Fibroblast of gingiva (primary cell): ENCODE measurements at regions not wholly inside any gene's neighbourhood (a gene's known extent, or its start where the extent isn't known, plus 50 kb on each side); places are given as distances from the start of the nearest gene placed in this dataset.

Source experiments
- DNase-seq: peaks from one replicate; pipeline ENCODE4 v3.0.0-alpha.2; 2011; ENCODE audit warnings: low read depth

DNA sequence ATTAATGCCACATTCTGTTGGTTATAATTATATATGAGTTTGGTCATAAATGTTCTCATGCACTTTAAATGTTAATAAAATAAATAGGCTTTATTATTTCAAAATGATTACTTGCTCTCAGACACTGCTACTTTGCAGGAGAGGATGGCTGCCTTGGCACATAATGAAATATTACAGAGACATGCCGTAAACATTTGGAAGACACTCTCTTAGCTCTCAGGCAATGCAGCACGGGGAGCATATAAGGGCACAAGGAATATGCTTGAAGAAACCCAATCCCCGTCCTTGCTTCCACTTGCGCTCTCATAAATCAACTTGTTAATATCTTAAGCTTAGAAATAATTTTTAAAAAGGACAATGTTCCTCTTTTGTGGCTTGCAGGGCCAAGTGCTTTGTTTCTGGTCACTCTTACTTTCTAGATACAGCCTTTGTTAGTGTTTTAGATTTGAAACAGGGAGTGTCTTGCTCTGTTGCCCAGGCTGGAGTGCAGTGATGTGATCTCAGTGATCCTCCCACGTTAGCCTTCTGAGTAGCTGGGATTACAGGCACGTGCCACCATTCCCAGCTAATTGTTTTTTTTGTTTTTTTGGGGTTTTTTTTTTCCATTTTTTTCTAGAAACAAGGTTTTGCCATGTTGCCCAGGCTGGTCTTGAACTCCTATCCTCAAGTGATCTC, 445.0 kb downstream of the SPRY1 start:
- peak; percentile 62 for DNase-seq

DNA sequence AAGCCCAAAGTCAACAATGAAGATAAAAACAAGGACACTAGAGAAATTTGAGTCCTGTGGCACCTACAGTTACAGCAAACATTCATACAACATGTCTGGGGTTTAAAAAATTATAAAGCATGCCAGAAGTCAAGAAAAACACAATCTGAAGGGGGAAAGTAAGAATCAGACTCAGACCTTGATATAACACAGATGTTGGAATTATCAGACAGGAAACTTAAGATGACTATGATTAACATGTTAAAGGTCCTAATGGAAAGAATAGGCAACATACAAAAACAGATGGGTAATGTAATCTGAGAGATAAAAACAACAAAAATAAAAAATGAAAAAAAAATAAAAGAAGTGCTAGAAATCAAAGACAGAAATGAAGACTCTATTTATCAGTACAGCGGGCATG, 446.5 kb downstream of the SPRY1 start:
- peak; percentile 68 for DNase-seq

DNA sequence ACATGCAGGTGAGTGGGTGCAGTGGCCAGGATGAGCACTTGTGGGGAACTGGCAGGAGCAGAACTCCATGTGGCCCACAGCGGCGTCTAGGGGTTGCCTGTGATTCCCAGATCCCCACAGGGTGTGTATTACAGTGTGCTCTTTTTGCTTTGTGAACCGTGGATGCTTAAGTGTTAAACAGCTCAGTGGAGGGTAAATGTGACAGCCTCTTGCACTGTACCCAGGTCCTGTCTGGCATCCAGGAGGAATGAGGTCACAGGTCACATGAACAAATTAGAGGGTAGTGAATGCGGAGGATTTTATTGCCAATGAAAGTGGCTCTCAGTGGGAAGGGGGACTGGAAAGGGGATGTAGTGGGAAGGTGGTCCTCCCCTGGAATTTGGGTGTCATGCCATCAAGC, 447.8 kb downstream of the SPRY1 start:
- no peak for DNase-seq

DNA sequence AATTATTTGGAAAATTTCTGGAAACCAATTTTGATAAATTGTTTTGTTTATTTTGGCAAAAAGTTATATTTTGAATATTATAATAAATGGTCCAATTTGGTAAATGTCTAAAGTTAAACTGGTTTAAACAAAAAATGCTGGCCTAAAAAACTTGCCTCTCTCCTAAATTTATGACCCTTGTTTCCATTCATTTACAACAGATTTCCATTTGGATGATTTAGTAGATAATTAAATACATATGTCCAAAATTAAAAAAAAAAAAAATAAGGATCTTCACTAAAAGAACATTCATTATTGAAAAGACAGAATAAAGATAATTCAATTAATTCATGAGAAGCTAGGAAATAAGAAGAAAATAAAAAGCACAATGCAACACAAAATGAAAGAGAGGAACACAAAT, 449.5 kb downstream of the SPRY1 start:
- no peak for DNase-seq

DNA sequence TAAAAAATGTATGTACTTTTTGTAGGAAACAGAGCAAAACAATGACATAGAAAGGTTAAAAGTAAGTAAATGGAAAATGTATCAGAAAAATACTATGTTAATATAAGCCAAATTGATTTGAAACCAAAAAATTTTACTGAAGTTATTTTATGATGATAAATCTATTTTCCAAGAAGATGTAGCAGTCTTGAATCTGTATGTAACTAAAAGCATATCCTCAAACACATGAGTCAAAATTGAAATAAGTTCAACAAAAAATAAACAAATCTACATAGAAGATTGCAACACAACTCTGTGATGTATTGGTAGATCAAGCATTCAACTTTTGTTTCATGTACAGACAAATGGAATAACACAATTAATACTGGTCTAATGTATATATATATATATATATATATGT, 450.0 kb downstream of the SPRY1 start:
- peak; percentile 25 for DNase-seq

DNA sequence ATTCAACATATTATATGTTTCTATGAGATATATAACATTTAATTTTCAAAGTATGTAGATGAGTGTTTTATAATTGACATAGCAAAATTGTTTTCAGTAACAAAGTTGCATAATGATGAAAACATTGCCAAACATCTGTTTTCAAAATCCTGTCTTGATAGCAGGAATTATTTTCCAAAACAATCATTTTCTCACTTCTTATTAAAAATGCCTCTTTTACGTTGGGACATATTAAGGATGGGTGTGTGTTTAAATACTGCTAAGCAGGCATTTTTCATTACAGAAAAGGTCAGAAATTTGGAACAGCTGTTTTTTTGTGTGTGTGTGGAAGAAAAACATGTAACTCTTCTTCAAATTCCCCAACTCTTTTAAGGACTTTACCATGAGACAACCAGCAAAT, 452.0 kb downstream of the SPRY1 start:
- peak; percentile 59 for DNase-seq

DNA sequence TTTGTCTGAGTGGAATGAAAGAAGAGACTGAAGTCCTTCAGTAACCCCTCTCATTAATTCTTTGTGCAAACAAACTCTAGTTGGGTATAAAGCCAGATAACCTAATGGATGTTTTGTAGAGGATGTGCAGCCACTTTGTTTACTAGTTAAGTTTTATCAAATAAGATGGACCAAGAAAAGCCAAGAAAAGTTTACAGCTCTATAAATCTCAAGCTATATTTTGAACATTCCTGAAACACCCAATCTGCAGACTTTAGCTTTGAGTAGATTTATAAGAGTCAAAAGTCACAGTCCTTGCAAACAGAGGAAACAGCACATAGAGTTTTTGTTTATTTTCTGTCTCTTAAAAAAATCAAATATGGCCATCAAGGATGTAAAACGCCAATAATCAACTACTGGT, 452.9 kb downstream of the SPRY1 start:
- DNase-seq, result no peak

DNA sequence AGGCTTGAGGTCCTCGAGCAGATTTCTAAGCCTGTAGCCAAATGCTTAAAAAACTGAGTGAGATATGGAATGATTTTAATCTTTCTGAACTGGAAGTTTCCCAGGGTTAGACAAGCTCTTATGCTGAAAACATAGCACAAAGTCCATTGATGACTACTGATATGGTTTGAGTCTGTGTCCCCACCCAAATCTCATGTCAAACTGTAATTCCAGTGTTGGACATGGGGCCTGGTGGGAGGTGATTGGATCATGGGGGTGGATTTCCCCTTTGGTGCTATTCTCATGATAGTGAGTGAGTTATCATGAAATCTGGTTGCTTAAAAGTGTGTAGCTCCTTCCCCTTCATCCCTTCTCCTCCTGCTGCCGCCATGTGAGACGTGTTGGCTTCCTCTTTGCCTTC, 454.9 kb downstream of the SPRY1 start:
- no peak for DNase-seq

DNA sequence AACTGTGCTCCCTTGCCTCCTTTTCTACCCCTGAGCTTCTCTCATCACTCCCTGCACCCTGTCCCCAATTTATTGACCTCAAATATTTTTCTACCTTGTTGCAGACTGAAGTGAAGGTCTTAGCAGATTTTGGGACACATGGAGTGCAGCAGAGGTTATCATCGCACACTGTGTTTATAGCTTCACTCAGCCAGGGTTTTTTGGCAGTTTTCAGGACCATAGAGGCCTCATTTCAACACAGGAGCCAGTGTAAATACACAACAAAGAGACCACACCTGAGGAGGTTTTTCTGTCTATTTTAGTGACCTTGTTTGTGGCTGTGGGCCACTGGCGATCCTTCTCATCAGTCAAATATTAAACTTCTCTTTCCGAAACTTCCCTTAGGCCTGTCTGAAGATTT, 457.1 kb downstream of the SPRY1 start:
- DNase-seq, result no peak

DNA sequence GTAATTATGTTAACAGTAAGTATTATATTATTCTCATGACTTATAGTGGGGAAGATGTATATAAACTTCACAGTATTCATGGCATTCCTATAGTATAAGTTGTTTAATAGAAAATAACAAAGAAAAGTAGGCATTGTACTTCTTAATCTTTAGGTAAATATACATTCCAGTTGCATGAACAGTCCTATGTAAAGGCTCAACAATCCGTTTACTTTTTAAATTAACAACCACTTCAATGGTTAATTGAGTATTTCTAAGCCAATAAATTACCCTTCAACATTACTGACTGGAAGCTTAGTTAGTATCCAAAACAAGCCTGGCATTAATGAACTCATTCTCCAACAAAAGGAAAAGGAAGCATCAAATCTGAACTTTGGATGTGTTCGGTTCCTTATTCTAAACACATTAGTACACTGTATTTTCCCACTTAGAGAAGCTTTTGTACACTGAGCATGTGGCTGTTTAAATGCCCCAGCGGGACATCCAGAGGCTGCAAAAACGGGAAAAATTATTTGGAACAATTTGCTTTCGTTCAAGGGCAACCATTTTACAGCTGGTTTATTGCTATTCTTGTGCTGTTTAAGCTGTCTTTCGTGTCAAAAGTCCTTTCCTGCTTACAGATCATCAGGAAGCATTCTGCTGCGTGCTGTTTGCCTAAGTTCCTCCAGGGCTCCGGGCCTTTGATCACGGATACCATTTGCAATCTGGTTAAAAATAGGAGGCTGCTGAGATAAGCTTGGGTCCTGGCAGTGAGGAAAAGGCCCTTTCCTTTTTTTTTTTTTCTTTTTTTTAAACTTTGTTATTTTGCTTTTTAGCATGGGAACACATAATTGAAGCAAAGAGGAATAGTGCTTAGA, 460.3 kb downstream of the SPRY1 start:
- DNase-seq, result peak; percentile 32

DNA sequence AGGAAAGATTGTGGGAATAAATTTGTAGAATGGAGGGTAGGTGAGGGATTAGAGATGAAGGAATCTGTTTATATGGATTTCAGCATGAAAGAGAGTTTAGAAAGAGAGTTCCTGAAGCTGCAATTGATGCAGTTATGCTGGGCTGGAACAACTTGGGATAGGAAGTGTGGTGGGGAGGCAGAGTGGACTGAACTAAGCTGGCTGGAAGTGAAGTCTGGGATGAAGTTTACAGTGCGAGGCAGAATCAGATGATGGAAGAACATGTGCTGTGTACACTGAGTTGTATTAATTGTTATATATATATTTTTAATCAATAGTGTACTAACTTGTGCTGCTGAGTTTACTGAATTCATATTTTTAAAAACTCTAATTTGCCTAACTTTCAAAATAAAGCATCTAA, 461.9 kb downstream of the SPRY1 start:
- DNase-seq, result no peak

DNA sequence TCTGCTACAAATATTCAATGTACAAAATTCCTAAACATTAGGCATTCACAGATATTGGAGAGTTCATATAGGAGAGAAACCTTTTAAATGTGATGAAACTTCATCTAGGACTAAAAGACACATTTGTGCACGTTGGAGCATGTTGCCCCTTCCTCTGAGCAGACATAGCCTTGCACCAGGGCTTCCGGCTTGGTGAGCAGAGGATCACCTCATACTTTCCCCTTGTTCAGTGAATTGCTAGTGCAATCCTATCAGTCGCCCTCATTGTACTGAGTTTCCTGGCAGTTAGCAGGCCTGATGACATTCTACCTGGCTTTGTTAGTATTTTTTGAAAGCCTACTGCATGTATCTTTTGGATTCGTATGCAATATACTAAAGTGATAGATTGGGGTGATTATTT, 466.2 kb downstream of the SPRY1 start:
- no peak for DNase-seq

DNA sequence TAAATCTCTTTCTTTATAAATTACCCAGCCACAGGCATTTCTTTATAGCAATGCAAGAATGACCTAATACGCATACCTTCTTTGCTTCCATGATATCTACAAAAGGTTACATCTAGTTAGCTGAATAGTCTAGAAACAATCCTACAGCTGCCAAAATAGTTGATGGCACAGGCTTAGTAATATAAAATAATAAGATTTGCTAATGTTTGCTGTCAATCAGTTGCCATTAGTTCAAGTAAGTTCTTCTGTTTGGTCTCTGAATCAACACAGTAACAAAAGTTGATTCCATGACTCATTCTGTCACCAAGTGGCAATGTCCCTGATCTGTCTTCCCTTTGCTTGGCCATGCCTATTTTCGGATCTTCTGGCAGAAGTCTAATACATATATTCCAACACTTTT, 470.2 kb downstream of the SPRY1 start:
- DNase-seq, result no peak

DNA sequence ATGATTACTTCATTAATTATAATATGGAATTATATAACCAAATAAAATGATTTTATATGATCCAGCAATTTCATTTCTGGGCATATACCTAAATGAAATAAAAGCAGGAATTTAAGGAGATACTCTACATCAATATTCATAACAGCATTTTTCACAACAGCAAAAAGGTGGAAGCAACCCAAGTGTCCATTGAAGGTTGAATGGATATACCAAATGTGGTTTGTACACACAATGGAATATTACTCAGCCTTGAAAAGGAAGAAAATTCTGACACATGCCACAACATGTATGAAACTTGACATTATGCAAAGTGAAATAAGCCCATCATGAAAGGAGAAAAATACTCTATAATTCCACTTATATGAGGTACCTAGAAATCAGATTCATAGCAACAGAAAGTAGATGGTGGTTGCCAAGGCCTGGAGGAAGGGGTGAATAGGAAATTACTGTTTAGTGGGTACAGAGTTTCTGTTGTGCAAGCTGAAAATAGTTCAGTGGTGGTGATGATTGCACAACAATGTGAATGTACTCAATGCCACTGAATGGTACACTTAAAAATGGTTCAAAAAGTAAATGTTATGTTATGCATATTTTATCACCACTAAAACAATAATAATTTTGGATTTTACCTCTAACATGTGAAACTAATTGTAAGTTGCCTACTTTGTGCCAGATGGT, 471.5 kb downstream of the SPRY1 start:
- DNase-seq, result peak; percentile 75

DNA sequence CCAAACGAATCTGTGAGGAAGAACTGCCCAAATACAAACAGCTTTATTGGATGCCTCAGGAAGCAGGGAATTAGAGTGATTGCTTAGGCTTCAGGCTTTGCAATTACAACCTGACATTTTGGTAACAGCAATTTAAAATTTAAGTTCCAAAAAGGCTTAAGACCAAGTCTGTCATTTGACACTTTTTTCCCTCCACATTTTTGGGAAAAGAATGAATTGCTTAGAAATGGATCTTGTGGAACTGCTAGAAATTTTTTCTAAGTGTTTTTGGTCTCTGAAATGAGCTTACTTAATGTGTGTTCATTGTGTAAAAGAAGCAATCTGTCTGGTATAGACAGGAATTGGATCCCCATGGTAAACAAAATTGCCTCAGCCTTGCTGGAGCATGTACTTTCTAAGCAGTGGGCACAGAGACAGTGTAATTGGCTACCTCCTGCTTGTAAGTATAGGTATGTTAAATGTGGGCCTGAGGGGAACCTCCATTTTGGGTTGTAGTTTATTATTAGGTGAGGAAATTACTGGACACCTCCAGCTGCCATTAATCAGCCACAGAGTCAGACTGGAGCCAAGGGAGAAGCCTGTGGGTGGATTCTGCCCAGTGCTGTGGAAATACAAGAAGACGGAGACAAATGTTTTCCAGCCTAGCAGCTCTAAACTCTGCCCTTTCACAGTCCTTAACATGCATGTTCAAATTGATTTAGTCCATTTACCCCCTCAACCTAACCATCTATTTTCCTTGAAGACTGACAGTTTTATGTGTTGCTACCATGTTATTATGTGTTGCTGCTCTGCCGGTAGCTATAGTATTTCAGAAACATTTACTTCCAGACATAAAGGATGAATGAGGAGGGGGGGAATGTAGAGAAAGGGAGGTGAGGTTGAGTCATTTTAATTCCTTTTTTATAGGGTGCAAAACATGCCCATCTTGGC, 473.0 kb downstream of the SPRY1 start:
- DNase-seq, result no peak

DNA sequence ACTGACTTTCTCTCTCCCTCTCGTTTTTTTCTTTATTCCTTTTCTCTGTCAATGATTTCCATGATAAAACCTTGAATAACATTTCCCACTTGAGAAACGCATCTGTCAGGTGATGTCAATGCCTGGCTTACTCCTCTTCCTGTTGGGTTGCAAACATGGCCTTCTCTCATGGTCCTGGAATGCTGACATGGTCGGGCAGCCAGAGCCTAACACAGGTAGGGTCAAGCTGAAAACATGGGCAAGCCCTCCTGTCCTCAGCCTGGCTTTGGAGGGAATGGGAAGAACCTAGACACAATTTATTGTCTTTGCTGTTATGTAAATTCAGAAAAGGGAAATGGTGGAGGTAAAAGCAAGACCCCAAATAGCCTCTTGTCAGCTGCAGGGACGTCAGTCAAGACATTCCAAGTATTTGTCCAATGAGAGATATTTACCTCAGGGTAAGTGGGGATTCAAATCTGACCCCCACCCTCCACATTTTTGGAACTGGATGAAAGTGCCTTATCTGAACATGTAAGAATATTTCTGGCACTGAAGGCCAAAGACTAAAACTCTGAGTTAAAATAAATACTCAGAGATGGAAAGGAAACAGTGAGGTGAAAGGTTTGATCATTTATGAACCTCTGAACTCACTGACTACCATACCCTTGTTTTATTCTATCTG, 473.8 kb downstream of the SPRY1 start:
- DNase-seq, result no peak

DNA sequence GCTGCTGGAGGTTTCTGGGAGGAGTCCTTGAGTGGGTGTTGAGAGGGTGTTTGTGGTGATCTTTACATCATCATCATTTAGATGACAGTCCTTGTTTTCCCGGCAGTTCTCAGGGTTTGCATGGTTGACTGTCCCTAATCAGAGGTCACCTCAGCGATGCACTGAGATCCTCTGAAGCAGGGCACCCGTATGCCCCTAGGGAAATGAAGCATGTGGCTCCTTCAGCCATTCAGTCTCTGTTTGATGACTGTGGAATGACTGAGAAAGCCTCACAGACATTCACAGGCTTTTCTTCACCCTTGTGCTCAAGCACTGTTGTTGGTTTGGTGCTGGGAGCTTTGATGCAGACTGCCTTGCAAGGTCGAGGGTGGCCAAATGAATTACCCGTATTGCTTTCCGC, 474.7 kb downstream of the SPRY1 start:
- no peak for DNase-seq

DNA sequence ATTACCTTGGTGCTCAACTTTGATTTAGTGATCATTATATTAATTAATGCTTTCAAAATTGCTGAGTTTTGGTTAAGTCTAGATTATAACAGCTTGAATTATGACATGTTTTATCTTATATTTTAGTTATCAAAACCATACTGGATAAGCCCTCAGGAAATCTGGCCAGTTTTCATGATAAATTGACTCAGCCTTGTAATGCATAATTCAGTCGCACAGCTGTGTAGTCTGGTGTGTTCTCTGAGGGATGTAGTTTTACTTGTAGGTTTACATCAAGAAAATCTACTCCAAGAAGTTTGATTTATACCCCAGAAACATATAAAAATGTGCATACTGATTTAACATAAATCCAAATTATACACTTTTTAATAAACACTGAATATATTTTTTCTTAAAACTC, 477.5 kb downstream of the SPRY1 start:
- DNase-seq, result no peak

DNA sequence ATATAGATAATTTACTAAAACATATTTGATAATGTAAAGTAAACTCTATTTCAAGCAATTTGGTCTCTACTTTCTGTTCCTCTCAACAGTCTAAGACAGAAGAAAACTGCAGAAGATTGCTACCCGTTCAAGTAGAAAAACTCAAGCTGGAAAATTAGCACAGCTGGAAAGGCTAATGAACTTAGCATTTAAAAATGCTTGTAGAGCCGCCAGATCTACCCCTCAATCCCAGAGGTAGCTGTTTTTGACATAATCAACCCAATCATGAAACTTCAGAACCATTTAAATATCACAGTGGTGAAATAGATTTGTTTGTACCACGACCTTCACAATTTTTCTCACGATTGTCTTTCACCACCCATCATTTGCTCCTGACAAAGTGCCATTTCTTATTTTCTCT, 479.5 kb downstream of the SPRY1 start:
- no peak for DNase-seq

DNA sequence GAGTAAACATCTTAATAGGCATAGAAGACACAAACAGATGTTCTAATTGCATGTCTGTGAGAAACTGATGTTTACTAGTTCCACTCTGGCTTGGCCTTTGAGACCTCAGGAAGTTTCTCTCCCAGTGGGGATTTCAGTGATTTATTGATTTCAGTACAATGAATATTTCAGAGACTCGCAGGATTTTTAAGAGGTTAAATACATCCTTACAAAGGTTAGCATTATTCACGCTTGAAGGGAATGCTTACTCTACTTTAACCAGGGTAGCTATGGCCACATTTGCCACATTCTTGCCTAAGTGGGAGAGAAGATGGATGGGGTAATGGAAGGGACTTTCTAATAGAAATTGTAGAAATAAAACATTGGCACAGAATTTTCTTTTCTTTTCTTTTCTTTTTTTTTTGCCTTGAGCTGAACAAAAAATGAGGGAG, 480.1 kb downstream of the SPRY1 start:
- DNase-seq, result no peak

DNA sequence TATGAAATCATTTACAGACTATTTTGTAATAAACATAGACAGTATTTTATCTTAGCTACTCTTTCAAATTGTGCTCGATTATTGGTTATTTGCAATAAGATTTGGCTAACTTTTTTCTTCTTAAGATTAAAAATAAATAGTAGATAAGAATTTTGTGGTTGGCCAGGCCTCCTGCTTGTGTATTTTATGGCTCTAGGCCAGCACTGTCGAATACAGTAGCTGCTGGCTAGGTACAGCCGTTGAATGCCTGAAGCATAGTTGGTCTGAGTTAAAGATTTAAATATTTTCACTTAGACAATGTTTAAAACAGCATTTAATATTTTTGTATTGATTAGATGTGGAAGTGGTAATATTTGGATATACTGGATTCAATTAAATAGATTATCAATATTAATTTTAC, 481.0 kb downstream of the SPRY1 start:
- DNase-seq, result no peak

DNA sequence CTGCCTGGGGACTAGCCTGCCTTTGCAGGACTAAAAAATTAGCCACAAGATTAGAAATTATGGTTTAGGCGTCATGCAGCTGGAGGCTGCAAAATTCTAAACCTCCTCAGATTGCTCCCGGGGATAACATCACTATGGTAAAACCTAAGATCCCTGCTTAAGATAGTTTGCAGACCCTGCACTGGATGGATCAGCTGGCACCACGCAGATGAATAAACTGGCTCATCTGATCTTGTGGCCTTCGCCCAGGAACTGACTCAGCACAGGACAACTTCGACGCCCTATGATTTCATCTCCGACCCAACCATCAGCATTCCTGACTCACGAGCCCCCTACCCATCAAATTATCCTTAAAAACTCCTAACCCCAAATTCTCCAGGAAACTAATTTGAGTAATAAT, 482.4 kb downstream of the SPRY1 start:
- no peak for DNase-seq
